Upper lobe of left lung (tissue), 6 donors: ENCODE measurements at regions not wholly inside any gene's neighbourhood (a gene's known extent, or its start where the extent isn't known, plus 50 kb on each side); places are given as distances from the start of the nearest gene placed in this dataset.

ENCODE experiments used
- ATAC-seq, 2 donors: fragments of 200-7000 bp; cut with Tn5 transposase; one replicate each; pipeline ENCODE4 v1.9.1; 2022; ENCODE audit warnings: mild to moderate bottlenecking in 2 of 2, moderate library complexity in 2 of 2; ENCODE audit not compliant: low FRiP score in 2 of 2
- DNase-seq, 2 donors: peaks; one replicate each; pipeline ENCODE4 v3.0.0-alpha.2; 2019 to 2020
- H3K27ac ChIP-seq, 4 donors: fragments of 200-600 bp; sonication (generic); one replicate each; pipeline ENCODE4 v1.5.1; 2016 to 2019
- H3K27me3 ChIP-seq, 4 donors: fragments of 200-600 bp; sonication (generic); one replicate each; pipeline ENCODE4 v1.5.1; 2017 to 2019
- H3K36me3 ChIP-seq, 4 donors: fragments of 200-600 bp; sonication (generic); one replicate each; pipeline ENCODE4 v1.5.1; 2016 to 2019
- H3K4me1 ChIP-seq, 4 donors: fragments of 200-600 bp; sonication (generic); one replicate each; pipeline ENCODE4 v1.5.1; 2018 to 2019
- H3K4me3 ChIP-seq, 4 donors: fragments of 200-600 bp; sonication (generic); one replicate each; pipeline ENCODE4 v1.5.1; 2017 to 2019; ENCODE audit warnings: mild to moderate bottlenecking in 2 of 4, moderate library complexity in 1 of 4
- H3K9me3 ChIP-seq, 4 donors: fragments of 200-600 bp; sonication (generic); one replicate each; pipeline ENCODE4 v1.5.1; 2018 to 2019
- CTCF ChIP-seq, 6 experiments: fragments of 450-650 bp in 4 of 6; fragments of 200-600 bp in 2 of 6; sonication (generic) in 2 of 6; IDR thresholded peaks; one replicate each; pipeline ENCODE4 v1.5.1; 2016 to 2019; ENCODE audit warnings: antibody characterized with exemption in 6 of 6
- EP300 ChIP-seq, 4 donors: sonication (generic); formaldehyde crosslinking; IDR thresholded peaks; one replicate each; pipeline ENCODE4 v1.5.1; 2017; ENCODE audit warnings: antibody characterized with exemption in 4 of 4, control low read depth in 2 of 4
- POLR2A ChIP-seq, 4 donors: fragments of 450-650 bp; IDR thresholded peaks; one replicate each; pipeline ENCODE4 v1.5.1; 2016 to 2017; ENCODE audit warnings: antibody characterized with exemption in 4 of 4, mild to moderate bottlenecking in 2 of 4
- POLR2AphosphoS5 ChIP-seq, 2 donors: sonication (generic); formaldehyde crosslinking; IDR thresholded peaks; one replicate each; pipeline ENCODE4 v1.5.1; 2017; ENCODE audit warnings: antibody characterized with exemption in 2 of 2
- WGBS, 2 donors: methylation state at CpG; one replicate each; pipeline ENCODE4 v1.1.5; 2017 to 2018; 5-methylcytosine and 5-hydroxymethylcytosine counted together
- donor health status: DM: no; HTN: no; CAD: no; lungs with moderate emphysema.
- donor health status: DM: no; HTN: yes; CAD: no; lungs with severe emphysema.

- Histone ChIP-seq H3K27me3 (no peaks in the 10 kb centered on the region), H3K27ac (no peak overlapping the region), H3K9me3 (peaks cover 0 to 5% (median 2%) of the 10 kb centered on the region in 4 donors), H3K4me3 (no peak overlapping the region), H3K36me3 (no peaks in the 10 kb centered on the region), H3K4me1 (no peaks in the 10 kb centered on the region)
- no peak for DNase-seq
- no peak for ATAC-seq
- no peak for TF ChIP-seq POLR2AphosphoS5 (IDR thresholded peaks at IDR 0.05)
- no peak for TF ChIP-seq POLR2A (IDR thresholded peaks at IDR 0.05)
- no peak for TF ChIP-seq EP300 (IDR thresholded peaks at IDR 0.05)
Observed at GRCh38 chr1:55388960-55389359, 173.8 kb upstream of the USP24 start.

- H3K4me1 ChIP-seq: no peaks in the 10 kb centered on the region
- 43 to 89% methylated on average over 2 of the region's 2 CpGs for WGBS, 2 donors
- no peaks in the 10 kb centered on the region for H3K36me3 ChIP-seq
- no peak overlapping the region for H3K27ac ChIP-seq
- DNase-seq (no peak), ATAC-seq (no peak)
- TF ChIP-seq CTCF (IDR thresholded peaks at IDR 0.05) (no peak), EP300 (IDR thresholded peaks at IDR 0.05) (no peak), POLR2A (IDR thresholded peaks at IDR 0.05) (no peak), POLR2AphosphoS5 (IDR thresholded peaks at IDR 0.05) (no peak)
- peaks cover 0 to 5% (median 2%) of the 10 kb centered on the region in 4 donors for H3K9me3 ChIP-seq
- no peak overlapping the region for H3K4me3 ChIP-seq
- no peaks in the 10 kb centered on the region for H3K27me3 ChIP-seq
Observed at GRCh38 chr1:55387145-55387544, 172.0 kb upstream of the USP24 start.

GRCh38 chr1:55386456-55386855, 171.3 kb upstream of the USP24 start:
- no peaks in the 10 kb centered on the region for H3K36me3 ChIP-seq
- no peaks in the 10 kb centered on the region for H3K27me3 ChIP-seq
- no peak overlapping the region for H3K4me3 ChIP-seq
- H3K27ac ChIP-seq: no peak overlapping the region
- H3K9me3 ChIP-seq: peaks cover 0 to 5% (median 2%) of the 10 kb centered on the region in 4 donors
- ATAC-seq (no peak), DNase-seq (no peak)
- no peak for TF ChIP-seq POLR2A (IDR thresholded peaks at IDR 0.05)
- no peaks in the 10 kb centered on the region for H3K4me1 ChIP-seq
- WGBS, 2 donors: 78 to 84% methylated on average over 4 of the region's 4 CpGs

- H3K9me3 ChIP-seq: peaks cover 0 to 5% (median 2%) of the 10 kb centered on the region in 4 donors
- no peaks in the 10 kb centered on the region for H3K27me3 ChIP-seq
- ATAC-seq (no peak), DNase-seq (no peak)
- H3K36me3 ChIP-seq: no peaks in the 10 kb centered on the region
- TF ChIP-seq CTCF (IDR thresholded peaks at IDR 0.05) (no peak), POLR2A (IDR thresholded peaks at IDR 0.05) (no peak), POLR2AphosphoS5 (IDR thresholded peaks at IDR 0.05) (no peak), EP300 (IDR thresholded peaks at IDR 0.05) (no peak)
- 93 to 95% methylated on average over 1 of the region's 1 CpG for WGBS, 2 donors
- H3K4me1 ChIP-seq: no peaks in the 10 kb centered on the region
- no peak overlapping the region for H3K27ac ChIP-seq
- H3K4me3 ChIP-seq: no peak overlapping the region
Observed at GRCh38 chr1:55385402-55386018, 170.3 kb upstream of the USP24 start.

GRCh38 chr1:55384637-55385036, 169.5 kb upstream of the USP24 start:
- Histone ChIP-seq H3K27ac (no peak overlapping the region), H3K4me3 (no peak overlapping the region), H3K4me1 (no peaks in the 10 kb centered on the region), H3K9me3 (peaks cover 0 to 5% (median 2%) of the 10 kb centered on the region in 4 donors), H3K27me3 (no peaks in the 10 kb centered on the region), H3K36me3 (no peaks in the 10 kb centered on the region)
- TF ChIP-seq POLR2AphosphoS5 (IDR thresholded peaks at IDR 0.05) (no peak), CTCF (IDR thresholded peaks at IDR 0.05) (no peak), POLR2A (IDR thresholded peaks at IDR 0.05) (no peak), EP300 (IDR thresholded peaks at IDR 0.05) (no peak)
- WGBS, 2 donors: 73 to 75% methylated on average over 7 of the region's 7 CpGs
- ATAC-seq: no peak
- no peak for DNase-seq

GRCh38 chr1:55382806-55383305, 167.7 kb upstream of the USP24 start:
- 58 to 66% methylated on average over 11 of the region's 11 CpGs for WGBS, 2 donors
- DNase-seq (peak in 1 of 2 donors; percentile 14), ATAC-seq (peak in 1 of 2 donors; percentile 59)
- TF ChIP-seq EP300 (IDR thresholded peaks at IDR 0.05) (no peak), CTCF (IDR thresholded peaks at IDR 0.05) (no peak), POLR2A (IDR thresholded peaks at IDR 0.05) (no peak), POLR2AphosphoS5 (IDR thresholded peaks at IDR 0.05) (no peak)
- H3K27ac ChIP-seq: no peak overlapping the region
- H3K4me3 ChIP-seq: no peak overlapping the region
- no peaks in the 10 kb centered on the region for H3K36me3 ChIP-seq
- H3K27me3 ChIP-seq: no peaks in the 10 kb centered on the region
- H3K4me1 ChIP-seq: peaks cover 0 to 8% (median 0%) of the 10 kb centered on the region in 4 donors
- no peaks in the 10 kb centered on the region for H3K9me3 ChIP-seq
